NOMO-1 treated with DMSO at 0.1 percent for 48 hours (cell line): ENCODE measurements at regions not wholly inside any gene's neighbourhood (a gene's known extent, or its start where the extent isn't known, plus 50 kb on each side); places are given as distances from the start of the nearest gene placed in this dataset.

Experiments
- DNase-seq: peaks from one replicate; lab custom pipeline; 2025; ENCODE audit not compliant: unreplicated experiment; lab: John Stamatoyannopoulos, UW

DNA sequence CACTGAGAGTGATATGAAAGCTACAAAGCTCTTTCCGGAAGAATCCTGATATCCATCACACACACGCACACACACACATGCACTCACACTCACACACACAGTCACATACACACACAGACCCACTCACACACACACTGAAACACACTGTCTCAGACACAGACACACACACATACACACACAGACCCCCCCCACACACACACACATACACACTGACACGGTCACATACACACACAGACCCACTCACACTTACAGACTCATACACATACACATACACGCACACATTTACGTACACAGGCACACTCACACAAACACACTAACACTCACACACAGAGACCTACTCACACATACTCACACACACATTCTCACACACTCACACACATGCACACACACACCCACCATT lies 58.6 kb downstream of the LIG4 start:
- DNase-seq = no peak

DNA sequence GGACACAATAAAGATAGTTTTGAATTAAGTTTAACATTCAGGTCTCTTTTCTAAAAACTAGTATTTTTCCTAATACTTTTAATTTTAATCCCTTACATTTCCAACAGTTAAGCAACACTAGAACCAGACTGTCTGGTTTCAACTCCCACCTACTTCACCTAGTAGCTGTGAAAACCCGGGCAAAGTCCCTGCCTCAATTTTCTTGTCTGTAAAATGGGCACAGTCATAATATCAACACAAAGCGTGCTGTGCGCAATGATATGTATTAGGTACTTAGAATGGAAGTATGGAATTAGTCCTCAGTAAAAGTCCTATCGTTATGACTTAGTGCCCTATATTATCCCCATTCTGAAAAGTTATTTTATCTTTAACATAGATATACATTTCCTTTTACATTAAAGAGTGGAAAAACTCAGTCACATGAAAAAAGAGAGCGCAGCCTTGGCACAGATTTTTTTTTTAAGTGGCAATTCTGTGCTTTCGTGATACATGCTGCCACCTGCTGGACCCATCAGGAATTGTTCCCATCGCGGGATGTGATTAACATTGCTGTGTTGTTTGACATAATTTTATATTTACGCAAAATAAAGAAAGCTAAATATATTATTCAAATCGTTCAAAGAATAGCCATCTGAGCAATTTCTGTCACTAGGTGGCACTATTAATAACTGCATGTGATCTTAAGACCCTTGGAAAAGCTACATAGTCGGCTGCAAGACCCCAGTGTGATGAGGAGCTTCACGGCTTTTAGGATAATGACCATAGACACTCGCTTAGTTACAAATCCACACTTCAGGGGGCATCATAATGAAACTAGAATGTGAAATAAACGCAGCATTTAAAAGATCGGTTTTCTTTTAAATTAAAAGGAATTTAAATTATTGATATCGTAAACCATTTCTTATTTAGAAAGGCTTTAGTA lies 59.9 kb downstream of the LIG4 start:
- DNase-seq = peak; percentile 10

DNA sequence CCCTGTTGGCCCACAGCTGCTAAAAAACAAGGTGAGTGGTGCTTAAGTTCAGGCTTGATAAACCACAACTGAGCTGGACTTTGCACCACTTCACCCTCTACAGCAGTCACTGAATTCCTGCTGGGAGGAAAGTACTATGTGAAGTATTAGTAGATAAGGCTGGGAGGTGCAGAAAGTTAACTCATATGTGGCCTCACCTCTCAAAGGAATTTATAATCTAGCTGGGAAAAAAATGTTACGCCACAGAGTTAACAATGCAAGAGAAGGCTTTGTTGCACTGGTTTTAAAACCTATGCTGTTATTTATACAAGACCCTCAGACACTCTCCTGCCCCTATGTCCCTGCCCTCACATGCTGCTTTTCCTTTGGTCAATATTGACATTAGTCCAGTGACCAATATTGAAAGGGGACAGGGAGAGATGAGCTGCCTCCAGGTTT lies 60.9 kb downstream of the LIG4 start:
- DNase-seq = no peak

GRCh38 chr13:108146642-108147041 lies 68.7 kb downstream of the LIG4 start:
- DNase-seq = no peak

DNA sequence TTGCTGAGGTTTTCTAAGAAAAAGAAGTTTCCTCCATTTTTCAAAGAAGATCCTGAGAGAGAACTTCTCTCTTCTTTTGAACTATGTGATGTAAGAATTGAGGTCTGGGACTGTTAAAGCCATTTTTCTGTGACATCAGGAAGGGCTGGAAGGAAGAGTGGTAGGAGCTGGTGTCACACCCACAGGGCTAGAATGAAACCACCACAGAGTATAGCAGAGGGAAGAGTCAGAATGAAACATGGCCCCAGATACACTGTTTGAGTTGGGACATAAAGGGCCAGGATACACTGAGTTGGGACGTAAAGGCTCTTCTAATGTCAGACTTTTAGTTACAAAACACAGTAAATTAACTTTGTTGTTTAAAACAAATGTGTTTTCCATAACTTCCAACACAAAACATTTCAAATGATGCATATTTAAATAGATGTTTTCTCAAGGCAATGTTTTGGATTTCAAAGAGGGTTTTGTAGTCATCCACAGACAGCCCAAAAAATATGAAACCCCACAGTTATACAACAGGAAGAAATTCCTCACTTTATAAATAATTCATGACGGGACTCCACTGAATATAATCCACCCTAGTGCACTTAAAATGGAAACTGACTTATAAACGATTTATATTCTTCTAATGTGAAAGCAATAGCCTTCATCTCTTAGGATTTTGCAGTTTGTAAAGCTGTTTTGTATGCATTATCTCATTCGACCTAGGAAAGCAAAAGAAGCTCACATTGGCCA lies 72.5 kb downstream of the LIG4 start:
- DNase-seq = no peak

DNA sequence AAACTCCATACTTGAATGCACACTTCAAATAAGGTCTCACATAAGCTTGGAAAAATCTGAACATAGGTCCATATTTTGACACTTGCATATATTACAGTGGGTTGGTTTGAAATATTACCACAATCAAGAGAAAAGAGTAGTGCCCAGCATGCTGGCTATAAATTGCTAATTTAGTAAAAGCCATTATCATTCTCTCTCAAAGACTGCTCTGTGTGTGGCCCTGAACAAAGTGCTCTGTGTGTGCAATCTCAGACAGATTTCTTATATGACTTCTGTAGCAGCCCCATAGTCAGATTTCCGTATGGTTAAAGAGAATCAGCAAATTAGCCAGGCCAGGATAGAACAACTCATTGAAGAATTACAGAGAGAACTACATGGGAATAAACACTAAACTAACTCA lies 78.2 kb downstream of the LIG4 start:
- DNase-seq = no peak

DNA sequence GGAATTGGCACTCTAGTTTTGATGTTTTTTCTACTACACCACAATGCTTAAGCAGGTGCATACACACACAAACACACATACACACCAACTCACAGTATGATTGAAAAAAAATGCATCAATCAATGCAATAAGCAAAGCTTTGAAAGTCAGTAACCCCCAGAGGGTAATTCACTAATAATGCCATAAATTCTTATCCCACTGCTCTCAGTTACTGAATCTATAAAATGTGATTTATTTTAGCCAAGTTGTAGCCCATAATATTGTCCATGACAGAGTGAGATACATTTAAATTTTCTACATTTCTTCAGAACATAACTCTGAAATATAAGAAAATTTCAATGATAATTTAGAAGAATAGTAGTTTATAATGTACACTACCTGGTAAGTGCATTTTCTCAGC lies 87.9 kb downstream of the LIG4 start:
- no peak for DNase-seq

- DNase-seq = no peak
Observed at GRCh38 chr13:108126056-108126455, 89.3 kb downstream of the LIG4 start.

GRCh38 chr13:108121406-108121805 lies 93.9 kb downstream of the LIG4 start:
- no peak for DNase-seq

DNA sequence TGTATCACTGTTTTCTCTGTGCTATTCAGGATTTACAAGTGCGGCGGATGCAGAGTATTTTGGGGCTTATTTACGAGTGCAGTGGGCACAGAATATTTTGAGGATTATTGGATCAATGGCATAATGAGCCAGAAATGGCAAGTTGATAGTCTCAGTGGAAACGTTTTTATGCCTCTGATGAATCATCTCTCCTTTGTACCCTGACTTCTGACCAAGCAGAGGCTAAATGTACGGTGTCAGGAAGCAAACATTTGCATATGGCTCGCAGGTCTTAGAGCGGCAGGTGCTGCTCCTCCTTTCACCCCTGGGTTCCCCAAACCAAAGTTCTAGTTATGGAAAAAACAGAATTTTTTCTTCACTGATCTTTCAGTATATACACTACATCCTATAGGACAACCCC lies 94.5 kb downstream of the LIG4 start:
- no peak for DNase-seq

DNA sequence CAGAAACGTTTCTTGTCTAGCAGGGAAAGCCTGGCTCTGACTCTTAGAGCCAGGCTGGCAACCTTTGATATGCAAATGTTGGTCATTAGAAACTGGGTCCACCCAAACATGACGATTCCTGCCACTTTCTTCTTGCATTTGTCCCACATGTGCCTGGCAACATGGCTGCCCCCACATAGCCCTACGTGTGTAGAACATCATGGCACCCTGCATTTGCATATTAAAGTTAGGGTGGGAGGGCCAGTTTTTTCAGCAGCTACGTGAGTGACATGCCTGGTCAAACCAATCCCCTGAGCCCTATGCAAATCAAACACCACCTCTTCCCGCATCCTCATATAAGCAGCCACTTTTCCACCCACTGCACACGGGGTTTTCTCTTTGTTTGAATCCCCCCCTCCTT lies 95.0 kb downstream of the LIG4 start:
- no peak for DNase-seq

DNA sequence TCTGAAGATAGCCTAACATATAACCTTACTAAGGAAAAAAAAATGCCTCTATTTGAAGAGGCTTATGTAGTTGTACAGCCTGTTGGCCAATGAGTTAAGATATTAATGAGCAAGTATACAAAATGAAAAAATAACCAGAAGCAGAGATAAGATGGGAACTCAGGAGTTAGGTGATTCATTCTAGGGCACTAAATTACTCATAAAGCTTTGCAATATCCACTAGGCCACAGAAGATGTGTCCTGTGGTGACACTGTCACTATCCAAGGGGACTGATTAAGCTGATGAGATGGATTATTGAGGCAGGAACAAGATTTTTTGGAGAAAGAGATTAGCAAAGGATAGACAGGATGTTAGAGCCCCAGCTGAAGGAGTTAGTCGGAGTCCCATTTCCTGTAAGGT lies 99.6 kb downstream of the LIG4 start:
- DNase-seq = no peak

- DNase-seq = no peak
Observed at GRCh38 chr13:108113407-108113806, 101.9 kb downstream of the LIG4 start.

DNA sequence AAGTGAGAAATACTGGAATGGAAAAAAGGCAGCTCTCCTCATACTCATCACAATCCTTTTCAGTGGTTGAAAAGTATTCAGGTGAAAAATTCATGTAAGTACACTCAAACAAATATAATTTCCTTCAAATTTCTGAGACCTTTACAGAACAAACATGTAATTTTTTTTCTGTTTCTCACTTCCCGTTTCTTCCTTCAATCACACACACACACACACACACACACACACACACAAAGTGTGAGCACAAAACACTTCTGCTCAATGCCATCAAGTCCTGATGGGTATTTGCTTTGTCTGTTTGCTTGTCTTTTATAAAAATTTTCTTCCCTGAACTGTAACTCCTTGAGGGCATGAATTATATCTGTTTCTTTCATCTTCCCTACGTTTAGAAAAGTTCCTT lies 110.6 kb downstream of the LIG4 start:
- no peak for DNase-seq

GRCh38 chr13:108102771-108103170 lies 112.6 kb downstream of the LIG4 start:
- DNase-seq = no peak

- no peak for DNase-seq
Observed at GRCh38 chr13:108096301-108096915, 118.9 kb downstream of the LIG4 start.

DNA sequence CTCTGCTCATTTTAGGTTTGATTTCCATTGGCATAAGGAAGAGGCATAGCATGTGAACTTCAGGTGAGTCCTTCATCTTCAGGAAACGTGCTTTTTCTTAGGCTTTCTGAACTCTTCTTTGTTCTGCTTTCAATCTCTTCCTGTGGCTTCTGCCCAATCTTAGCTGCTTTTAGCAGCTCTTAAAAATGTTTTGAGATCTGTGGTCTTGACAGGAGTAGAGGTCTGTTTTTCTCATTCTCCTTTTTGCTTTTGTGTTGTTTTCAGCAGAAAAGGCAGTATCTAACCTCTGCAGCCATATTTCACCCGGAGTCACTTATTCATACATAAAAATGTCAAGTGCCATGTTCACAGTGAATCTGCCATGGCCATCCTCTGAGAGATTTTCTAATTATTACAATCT lies 120.3 kb downstream of the LIG4 start:
- no peak for DNase-seq

- DNase-seq = no peak
Observed at GRCh38 chr13:108093616-108094015, 121.7 kb downstream of the LIG4 start.

GRCh38 chr13:108087810-108088209 lies 127.5 kb downstream of the LIG4 start:
- no peak for DNase-seq

- DNase-seq = no peak
Observed at GRCh38 chr13:108086678-108087077, 128.7 kb downstream of the LIG4 start.

- DNase-seq = no peak
Observed at GRCh38 chr13:108084840-108085239, 130.5 kb downstream of the LIG4 start.

- no peak for DNase-seq
Observed at GRCh38 chr13:108083056-108083455, 132.3 kb downstream of the LIG4 start.
